Fibroblast of the conjunctiva (primary cell): ENCODE measurements at regions not wholly inside any gene's neighbourhood (a gene's known extent, or its start where the extent isn't known, plus 50 kb on each side); places are given as distances from the start of the nearest gene placed in this dataset.
A peak's percentile ranks its signal among the peaks of the same experiment; 100 is the strongest.

ENCODE experiments used
- DNase-seq: peaks from one replicate; pipeline ENCODE4 v3.0.0-alpha.2; 2010; ENCODE audit warnings: low read depth

DNA sequence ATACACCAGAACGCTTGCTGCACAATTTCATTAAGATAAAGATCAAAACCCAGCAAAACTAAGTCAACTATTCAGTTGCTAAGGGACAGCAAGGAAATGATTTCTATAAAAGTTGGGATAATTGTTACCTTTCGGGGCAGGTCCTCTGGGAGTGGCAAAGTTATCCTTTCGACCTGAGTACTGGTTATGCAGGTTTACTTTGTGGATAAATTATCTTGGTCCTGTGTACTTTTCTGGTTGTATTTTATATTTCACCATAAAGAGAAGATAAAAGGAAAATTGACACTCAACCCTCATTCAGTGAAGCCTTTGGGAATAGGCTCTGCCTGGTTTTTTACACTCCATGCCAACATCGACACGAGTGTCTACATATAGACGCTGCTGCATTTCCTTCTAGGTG, 146.5 kb downstream of the SYK start:
- no peak for DNase-seq

DNA sequence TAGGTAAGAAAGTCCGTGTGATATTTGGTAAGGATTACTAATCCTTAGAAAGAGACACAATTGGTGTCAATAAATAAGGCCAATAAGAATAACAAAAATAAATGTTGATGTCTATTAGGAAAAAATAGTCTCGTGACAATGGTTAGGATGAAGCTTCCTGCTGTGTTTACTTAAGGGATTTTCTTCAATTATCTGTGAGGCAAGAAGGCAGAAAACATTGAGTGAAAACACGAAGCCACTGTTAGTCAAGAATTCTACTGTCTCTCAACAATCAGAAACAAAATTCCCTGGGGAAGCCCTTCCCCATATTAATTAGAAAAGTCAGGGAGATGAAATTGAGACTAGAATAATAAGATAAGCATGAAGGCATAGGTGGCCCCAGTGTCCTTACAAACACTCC, 149.0 kb downstream of the SYK start:
- DNase-seq, result no peak

DNA sequence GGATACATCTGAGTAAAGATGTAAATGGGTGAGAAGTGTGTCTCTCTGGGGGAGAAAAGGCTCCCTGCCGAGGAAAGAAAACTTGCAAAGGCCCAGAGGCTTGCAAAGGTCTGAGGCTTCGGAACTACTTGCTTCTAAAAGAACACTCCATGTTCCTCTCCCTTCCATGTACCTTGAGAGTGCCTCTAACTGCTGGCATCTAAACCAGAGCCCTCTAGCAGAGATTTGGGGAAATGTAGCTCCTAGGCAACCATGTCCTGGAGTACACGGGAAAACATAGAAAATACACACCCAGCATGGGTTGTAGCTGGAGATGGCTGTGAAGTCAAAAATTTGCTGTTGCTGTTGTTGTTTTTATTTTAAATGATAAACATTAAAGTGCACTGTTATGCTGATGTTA, 151.6 kb downstream of the SYK start:
- no peak for DNase-seq

DNA sequence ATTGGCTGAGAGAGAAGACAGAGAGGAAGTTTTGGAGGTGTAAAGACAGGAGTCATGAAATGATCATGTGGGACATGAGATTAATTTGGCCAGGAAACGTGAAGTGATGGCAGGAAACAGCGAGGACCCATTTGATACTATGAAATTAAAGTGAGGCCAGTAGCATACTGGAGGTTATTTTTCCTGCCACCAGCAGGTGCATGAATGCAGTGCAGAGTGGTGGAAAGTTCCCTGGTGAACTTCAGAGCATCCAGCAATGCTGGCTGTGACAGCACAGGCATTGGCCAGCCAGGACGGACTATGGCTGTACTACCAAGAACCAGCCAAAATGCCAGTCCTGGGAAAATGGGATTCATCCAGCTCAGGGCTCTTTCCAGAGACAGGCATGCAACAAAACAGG, 152.2 kb downstream of the SYK start:
- no peak for DNase-seq

DNA sequence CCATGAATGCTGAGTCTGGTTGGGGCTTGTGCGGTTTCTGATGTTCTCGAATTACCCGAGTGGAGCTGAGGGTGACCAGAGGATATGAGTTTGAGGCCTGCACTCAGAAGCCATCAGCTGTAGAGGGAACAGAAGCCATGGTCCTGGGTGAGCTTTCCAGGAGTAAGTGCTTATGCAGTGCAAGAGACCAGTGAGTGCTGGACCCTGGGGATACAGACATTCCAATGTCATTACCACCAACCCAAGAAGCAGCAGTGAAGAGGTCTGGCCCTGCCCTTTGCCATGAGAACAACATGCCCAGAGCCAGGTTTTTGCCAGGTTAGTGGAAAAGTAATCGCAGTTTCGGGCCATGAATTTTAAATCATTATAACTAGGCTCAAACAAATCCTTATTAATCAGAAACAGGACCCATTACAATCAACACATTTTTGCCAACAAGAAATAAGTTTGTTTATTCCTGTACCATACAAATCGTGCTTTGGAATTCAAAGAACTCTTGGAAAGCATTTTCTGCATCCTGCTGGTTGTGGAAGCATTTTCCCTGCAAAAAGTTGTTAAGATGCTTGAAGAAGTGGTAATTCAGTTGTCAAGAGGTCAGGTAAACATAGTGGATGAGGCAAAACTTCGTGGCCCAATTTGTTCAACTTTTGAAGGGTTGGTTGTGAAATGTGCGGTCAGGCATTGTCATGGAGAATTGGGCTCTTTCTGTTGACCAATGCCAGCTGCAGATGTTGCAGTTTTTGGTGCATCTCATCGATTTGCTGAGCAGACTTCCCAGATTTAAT, 154.6 kb downstream of the SYK start:
- DNase-seq, result no peak

DNA sequence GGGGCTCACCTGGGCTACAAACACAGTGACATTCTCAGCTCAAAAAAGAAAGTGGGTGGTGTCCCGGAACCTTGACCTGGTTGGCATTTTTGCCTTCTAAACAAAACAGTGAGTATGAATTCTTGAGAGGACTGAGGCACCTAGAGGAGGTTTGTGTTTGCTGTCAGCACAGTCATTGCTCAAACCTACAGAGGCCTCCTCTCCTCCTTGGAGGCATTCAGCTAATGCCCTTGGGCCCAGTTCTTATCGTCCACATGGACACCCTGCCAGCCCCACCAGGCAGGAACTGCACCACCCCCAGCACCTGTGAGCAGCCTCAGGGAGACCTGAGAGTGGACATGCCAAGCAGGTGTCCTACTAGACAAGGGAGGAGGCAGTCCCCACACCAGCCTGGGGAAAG, 156.7 kb downstream of the SYK start:
- no peak for DNase-seq

DNA sequence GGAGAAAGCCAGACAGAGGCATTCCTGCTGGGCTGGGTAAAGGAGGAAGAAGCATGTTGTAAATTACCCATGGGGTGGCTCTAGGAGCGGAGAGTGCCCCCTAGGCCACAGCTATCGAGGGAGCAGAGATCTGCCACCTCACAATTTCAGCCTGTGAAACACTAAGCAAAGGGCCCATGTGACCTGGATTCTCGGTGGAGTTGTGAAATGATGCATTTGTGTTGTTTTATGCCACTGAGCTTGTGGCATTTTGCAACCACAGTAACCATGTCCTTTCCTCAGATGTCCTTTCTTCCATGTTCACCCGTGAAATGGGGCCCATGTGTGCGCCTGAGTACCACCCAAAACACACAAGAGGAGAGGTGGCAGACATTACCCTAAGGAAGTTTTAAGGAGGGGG, 159.3 kb downstream of the SYK start:
- DNase-seq, result no peak

DNA sequence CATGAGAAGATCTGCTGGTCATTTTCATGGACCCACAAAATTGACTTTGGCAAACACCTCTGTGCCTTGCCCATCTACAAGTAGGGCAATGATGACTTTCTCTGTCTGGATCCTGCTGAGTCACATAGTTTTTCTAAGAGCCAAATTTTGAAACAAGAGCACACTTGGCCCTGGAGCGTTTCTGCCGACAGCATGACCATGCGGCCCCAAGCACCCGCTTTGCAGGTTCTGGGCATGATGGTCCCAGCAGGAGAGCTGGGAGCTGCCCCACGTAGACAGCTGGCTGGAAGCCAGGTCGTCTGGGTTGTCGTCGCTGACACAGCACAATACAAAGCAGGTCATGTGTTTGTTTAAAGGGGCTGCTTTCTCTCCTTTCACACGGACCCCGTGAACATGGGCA, 159.8 kb downstream of the SYK start:
- peak; percentile 24 for DNase-seq

DNA sequence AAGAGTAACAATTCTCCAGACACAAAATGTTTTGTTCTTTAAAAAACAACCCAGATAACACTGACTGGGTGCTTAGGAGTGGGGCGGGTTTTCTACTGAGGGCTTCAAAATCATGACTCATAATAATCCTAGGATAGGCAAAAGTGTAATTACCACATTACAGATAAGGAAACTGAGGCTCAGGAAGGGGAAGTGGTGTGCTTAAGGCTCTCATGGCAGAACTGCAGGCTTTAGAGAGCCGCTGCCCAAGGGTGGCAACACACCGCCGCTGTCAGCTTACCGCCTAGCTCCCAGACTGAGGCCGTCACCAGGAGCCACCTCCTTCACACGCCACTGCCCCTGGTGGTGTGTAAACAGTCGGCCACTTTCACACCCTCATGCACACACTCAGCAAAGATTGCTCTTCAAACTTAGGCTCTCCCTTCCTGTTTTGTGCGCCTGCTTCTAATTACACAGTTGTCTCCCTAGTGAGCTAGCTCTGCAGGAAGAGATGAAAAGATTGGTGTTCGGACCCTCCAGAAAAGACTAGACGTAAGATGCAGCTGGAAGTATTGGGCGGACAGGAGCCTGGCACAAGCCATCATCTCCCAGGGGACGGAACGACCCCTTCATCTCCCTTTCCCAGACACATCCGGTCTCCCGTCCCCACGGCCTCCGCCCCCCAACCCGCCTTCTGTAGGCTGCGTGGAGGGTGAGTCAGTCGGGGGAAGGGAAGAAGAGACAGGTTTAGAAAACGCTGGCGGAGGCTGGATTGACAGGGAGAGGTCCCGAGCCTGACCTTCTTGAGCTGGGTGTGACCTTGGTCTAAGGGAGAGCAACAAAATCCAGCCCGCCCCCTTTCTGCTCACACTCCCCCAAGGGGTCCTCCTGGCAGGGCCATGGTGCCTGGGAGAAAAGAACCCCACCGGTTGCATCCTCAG, 162.7 kb downstream of the SYK start:
- DNase-seq, result no peak

DNA sequence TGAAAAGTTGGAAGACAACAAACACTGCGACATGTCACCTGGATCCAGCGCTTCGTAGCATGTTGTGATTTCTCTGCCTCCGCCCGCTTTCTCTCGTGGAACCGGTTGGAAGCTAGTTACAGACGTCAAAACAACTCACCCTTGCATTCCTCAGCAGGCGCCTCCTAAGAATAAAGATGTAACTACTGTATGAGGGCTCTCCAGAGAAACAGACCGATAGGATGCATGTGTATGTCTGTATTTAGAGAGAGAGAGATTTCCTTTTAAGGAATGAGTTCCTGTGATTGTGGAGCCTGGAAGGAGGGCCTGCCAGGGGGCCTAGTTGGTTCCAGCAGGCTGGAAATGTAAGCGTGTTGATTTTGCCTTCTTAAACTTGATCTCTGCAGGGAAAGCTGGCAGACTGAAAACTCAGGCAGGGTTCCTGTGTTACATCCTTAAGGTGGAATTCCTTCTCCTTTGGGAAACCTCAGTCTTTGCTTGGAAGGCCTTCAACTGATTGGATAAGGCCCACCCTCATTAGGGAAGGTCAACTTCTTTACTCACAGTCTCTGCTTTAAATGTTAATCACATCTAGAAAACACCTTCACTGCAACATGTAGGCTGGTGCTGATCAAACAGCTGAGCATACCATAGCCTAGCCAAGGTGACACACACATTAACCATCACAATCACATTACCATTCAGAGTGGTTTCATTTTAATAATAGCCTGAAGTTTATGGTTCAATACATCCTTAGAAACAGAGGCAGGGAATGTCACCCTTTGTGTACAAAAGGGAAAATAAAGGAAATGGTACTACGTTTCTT, 163.8 kb downstream of the SYK start:
- no peak for DNase-seq

DNA sequence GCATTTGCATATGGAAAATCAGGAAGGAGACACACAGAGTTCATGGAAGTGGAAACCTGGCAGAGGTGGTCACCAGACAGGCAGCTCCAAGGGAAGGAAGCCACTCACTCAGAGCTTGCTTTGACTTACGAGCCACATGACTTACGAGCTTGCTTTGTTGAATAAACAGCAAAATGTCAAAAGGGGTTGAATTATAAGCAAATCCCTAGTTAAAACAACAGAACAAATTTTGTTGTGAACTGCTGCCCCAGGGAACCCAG, 164.3 kb downstream of the SYK start:
- DNase-seq, result no peak

DNA sequence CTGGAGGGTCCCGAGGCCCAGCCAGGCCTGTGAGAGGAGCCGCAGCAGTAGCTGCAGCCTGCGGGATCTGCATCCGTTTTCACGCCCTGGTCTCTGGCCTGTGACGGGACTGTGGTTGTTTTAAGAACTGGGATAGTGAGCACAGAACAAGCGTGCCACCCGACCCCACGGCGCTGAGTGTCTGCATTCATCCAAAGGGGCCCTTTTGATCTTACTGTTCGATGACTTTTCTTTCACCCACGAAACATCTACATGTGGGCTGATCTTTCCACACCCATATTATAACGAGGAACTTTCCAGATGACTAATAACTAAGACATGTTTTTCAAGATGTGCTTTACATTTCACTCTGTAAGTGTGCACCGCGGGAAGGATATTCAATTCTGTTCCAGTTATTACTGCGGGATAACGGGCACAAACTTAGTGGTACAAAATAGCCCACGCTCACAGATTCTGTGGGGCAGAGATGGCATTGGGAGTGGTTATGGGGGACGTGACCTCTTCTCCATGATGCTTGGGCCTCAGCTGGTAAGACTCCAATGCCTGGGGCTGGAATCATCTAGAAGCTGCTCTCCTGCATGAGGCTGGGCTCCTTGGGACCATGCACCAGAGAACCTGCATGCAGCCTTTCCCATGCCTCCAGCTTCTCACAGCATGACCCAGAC, 165.0 kb downstream of the SYK start:
- no peak for DNase-seq

DNA sequence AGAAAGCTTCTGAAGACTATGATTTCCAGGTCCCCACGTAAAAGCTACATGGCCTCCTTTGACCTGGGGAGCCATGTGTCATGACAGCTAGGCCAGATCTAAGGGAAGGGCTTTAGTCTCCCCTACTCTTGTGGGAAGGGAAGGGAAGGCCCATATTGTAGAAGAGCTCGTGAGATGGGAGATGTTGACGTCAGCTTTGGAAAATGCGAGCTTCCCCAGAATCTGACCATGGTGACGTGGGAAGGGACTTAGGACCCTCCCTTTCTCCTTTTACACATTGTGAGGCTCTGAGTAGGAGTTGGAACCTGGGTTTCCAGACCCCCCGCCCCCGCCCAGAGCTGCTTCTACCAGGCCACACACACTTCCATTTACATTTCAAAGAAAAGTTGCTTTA, 165.5 kb downstream of the SYK start:
- no peak for DNase-seq

DNA sequence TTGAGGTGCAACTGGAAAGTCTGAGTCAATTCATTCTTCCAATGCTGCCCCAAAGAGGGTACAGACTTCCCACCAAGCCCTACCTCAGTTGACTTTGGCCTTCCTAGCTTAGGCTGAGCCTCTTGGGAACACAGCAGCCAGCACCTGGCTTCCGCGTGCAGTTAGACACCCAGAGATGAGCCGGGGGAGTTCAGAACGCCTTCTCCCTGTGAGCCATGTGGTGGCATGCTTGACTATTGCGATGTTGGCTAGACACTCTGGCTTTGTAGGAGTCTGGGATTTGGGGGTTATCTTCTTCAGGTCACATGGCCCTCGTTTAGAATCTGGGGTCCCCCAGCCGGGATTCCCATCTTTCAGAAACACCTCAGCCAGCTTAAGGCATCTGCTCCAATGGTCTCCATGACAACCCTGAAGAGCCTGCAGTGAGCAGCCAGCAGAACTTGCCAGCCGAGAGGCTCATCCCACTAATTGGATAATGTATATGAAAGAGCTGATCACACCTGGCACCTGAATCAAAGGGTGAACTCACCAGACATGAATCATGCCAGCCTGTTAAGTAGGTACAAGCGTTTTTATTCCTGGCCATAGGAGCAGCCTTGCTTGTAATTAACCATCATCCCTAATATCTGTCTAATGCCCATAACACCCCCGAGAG, 167.5 kb downstream of the SYK start:
- DNase-seq, result no peak

DNA sequence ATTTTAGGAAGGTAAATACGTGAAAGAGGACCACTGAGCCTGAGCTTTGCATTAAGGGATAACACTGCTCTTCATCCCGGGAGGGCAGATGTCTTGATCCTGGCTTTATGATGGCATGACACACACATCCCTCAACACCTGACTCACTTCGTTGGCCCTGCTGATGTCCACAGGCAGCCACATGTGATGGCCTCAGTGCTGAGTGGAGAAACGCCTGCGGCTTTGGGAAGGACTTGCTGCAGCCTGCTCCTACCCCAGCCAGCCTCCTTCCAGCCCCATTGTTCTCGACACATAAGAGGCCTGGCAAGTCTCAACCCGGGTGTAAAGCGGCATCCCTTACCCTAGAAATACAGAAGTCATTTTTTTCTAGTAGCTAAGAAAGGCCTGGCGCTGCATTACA, 169.0 kb downstream of the SYK start:
- DNase-seq, result no peak

DNA sequence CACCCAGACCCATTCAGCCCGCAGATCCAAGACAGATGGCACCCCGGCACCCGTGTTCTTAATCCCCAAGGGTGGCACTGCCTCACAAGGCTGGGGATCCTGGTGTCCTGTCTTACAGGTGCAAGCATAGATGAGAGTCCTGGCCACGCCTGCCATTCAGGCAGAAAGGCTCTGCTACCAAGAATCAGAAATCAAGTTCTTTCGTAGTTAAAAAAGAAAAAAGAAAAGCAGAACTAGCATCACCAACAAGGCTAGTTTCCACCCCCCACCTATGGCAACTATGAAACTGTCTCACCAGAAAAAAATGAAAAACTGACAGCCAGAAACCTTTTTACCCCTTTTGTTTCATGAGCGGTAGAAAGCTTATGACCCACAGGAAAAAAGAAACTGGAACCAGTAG, 170.4 kb downstream of the SYK start:
- DNase-seq, result no peak

DNA sequence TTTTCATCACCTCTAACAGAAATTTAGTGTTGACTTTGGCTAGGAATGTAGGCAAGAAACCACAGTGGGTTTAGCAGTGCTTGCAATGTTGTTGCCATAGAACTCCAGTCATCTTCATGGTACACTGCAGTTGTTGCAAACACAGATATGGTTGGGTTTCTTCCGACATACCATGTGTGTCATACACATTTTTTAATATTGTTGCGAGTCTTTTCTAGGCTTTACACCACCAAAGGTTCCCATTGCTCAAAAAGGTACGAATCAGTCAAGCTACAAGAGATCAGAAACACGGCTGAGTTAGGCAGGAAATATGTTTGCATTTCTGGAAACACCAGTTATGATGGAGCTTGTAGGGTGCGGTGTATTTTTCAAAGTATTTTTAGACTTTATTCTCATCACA, 172.4 kb downstream of the SYK start:
- no peak for DNase-seq

DNA sequence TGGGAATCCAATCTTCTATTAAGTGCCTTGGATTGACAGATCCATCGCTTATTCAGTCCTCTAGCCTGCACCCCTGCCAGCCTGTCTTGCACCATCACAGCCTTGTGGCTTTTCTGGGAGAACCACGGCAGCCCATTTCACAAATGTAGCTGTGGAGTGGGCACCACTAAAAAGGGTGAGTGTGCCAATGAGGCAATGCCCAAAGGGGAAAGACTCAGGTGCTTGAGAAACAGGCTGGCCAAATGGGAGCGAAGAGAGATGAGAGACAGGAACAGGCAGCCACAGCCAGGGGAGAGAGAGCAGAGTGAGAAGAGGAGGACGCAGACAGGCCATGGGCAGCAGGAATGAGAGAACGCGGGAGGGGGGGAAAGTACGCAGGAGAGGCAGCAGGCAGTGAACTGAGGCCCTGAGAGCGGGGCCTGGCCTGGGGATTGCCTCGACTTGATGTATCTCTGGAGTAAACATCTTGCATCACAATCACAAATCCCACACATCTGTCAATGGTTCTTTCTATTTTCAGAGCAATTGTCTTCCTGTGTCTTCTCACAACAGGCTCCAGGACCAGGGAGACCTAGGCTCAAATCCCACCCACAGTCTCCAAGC, 173.1 kb downstream of the SYK start:
- DNase-seq, result no peak

DNA sequence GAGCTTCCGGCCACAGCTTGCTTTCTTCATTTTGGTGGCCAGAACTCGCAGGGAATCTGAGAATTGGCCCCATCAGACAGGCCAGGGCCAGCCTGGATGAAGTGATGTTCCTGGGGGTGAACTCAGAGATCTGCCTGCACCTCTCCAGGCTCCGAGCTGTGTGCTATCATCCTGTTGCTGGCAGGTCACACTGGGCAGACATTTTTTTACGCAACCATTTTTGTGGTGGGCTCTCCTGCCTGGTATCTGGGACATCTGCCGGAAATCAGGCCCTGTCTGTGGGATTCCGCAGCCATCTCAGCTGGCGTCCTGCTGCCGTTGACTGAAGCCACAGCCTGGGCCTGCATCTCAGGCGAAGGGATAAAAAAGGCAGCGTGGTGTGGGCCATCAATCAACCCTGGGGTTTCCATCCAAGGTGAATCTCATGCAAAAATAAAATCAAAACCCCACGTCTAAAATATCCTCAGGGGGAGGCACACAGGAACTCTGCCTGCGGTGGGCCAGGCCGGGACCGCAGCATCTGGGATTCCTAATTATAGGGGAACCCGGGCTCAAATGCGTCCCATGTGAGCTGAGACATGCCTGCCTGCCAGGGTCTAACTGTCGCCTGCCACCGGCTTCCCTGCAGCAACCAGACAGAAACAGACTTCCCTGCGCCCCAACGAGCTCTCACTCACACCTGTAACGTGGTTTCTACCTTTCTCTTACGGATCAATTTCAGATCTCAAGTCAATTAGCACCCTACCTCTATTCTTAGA, 174.3 kb downstream of the SYK start:
- DNase-seq, result no peak

DNA sequence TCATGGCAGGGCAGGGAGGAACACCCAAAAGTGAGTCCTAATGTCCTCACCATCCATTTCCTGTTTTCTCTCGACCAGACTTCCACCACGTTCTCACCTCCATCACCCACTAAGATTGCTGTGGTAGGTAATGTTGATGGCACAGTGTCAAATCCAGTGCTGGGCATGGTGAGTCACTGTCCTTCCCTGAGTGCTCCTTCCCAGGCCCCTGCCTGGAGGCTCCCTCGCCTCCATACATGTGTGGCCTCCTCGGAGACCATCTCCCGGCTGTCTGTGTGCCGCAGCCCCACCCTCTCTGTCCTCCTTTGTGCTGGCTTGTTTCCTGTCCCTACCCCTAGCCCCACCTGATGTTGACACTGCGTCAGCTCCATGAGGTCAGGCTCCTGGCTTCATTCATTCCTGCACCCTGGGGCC, 177.5 kb downstream of the SYK start:
- no peak for DNase-seq

DNA sequence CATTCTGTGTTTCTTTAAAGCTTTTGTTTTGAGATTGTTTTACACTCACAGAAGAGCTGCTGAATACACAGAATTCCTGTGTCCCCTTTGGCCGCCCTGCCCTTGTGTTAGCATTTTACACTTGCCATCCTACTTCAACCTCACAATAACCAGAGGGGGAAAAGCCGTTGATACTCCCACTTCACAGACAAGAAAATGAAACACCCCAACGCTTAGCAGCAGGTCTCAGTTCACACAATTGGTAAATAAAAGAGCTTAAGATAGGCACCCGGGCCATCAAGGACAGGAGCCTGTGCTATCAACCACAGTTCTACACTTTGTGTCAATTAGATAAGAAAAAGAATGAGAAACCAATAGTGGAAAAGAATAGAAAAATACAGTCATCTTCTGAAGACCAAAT, 178.0 kb downstream of the SYK start:
- no peak for DNase-seq
